Body of pancreas (tissue), 4 donors: ENCODE measurements at regions not wholly inside any gene's neighbourhood (a gene's known extent, or its start where the extent isn't known, plus 50 kb on each side); places are given as distances from the start of the nearest gene placed in this dataset.

Source experiments
- ATAC-seq: fragments of 150-250 bp; one replicate; pipeline ENCODE4 v1.9.1; 2016
- DNase-seq, 4 donors: peaks; one replicate each; pipeline ENCODE4 v3.0.0-alpha.2; 2019
- H3K27ac ChIP-seq, 4 donors: fragments of 200-600 bp; sonication (generic); 1 replicate in 3 of 4; 2 replicates in 1 of 4; pipeline versions ENCODE4 v1.5.1 to v1.6.1; 2016 to 2019; ENCODE audit warnings: mild to moderate bottlenecking in 1 of 4, mixed read lengths in 1 of 4, moderate library complexity in 1 of 4
- H3K27me3 ChIP-seq, 2 donors: fragments of 200-600 bp; sonication (generic); one replicate each; pipeline ENCODE4 v1.6.0; 2016; ENCODE audit warnings: mild to moderate bottlenecking in 1 of 2
- H3K36me3 ChIP-seq, 2 donors: fragments of 200-600 bp; sonication (generic); replicated peaks in 1 of 2; 2 replicates each; pipeline ENCODE4 v1.5.1; 2016; ENCODE audit warnings: low read depth in 2 of 2; ENCODE audit not compliant: insufficient read depth in 1 of 2
- H3K4me1 ChIP-seq: fragments of 200-600 bp; sonication (generic); one replicate; pipeline ENCODE4 v1.6.0; 2016
- H3K4me3 ChIP-seq, 2 donors: fragments of 200-600 bp; sonication (generic); 1 replicate in 1 of 2; 2 replicates in 1 of 2; pipeline ENCODE4 v1.5.1; 2016 to 2019
- H3K9me3 ChIP-seq, 3 donors: fragments of 200-600 bp; sonication (generic); 1 replicate in 2 of 3; 2 replicates in 1 of 3; pipeline ENCODE4 v1.5.1; 2016
- CTCF ChIP-seq, 7 experiments: fragments of 450-650 bp in 4 of 7; fragments of 200-600 bp in 3 of 7; sonication (generic) in 3 of 7; IDR thresholded peaks; one replicate each; pipeline ENCODE4 v1.5.1; 2016 to 2019; ENCODE audit warnings: antibody characterized with exemption in 7 of 7
- POLR2A ChIP-seq, 3 donors: fragments of 450-650 bp; IDR thresholded peaks; one replicate each; pipeline ENCODE4 v1.6.1; 2016; ENCODE audit warnings: antibody characterized with exemption in 3 of 3, mild to moderate bottlenecking in 2 of 3
- WGBS, 2 donors: methylation state at CpG; one replicate each; pipeline ENCODE4 v1.1.5; 2017; 5-methylcytosine and 5-hydroxymethylcytosine counted together
- intact Hi-C: fragments of 100-400 bp; cut with DNase I; formaldehyde crosslinking; loops from one replicate; pipeline ENCODE4 v1.15.1; 2023

- intact Hi-C loops, result no loop called here
- H3K36me3 ChIP-seq, result no peaks in the 10 kb centered on the region
- 71 to 80% methylated on average over 8 of the region's 8 CpGs for WGBS, 2 donors
- TF ChIP-seq POLR2A (IDR thresholded peaks at IDR 0.05), result no peak
- TF ChIP-seq CTCF (IDR thresholded peaks at IDR 0.05), result no peak
- no peak for ATAC-seq
- H3K27ac ChIP-seq, result peak overlapping the region in 1 of 4 donors; percentile 3
- no peak overlapping the region for H3K4me3 ChIP-seq
- no peak for DNase-seq
- H3K27me3 ChIP-seq, result no peaks in the 10 kb centered on the region
- H3K4me1 ChIP-seq, result no peaks in the 10 kb centered on the region
- H3K9me3 ChIP-seq, result peaks cover 0 to 14% (median 0%) of the 10 kb centered on the region in 3 donors
Observed at GRCh38 chr13:110965755-110966134, 50.9 kb upstream of the ANKRD10 start.

- 56 to 59% methylated on average over 5 of the region's 5 CpGs for WGBS, 2 donors
- Histone ChIP-seq H3K9me3 (peaks cover 0 to 14% (median 0%) of the 10 kb centered on the region in 3 donors), H3K4me1 (no peaks in the 10 kb centered on the region), H3K36me3 (no peaks in the 10 kb centered on the region), H3K27ac (peak overlapping the region in 2 of 4 donors; percentile 17 to 32), H3K27me3 (no peaks in the 10 kb centered on the region), H3K4me3 (no peak overlapping the region)
- DNase-seq (peak in 1 of 4 donors; percentile 8), ATAC-seq (peak; percentile 59)
- intact Hi-C loops, result no loop called here
- TF ChIP-seq CTCF (IDR thresholded peaks at IDR 0.05), result no peak
- no peak for TF ChIP-seq POLR2A (IDR thresholded peaks at IDR 0.05)
Observed at GRCh38 chr13:110965038-110965754, 50.3 kb upstream of the ANKRD10 start.
